Kidney (tissue), 13 donors: ENCODE measurements at regions not wholly inside any gene's neighbourhood (a gene's known extent, or its start where the extent isn't known, plus 50 kb on each side); places are given as distances from the start of the nearest gene placed in this dataset.
A peak's percentile ranks its signal among the peaks of the same experiment; 100 is the strongest.

ENCODE experiments used
- DNase-seq, 5 donors: peaks; one replicate each; pipeline ENCODE4 v3.0.0-alpha.2; 2013 to 2020
- FAIRE-seq: peaks from 2 replicates; lab custom pipeline; 2012; peaks lifted over from hg19 to GRCh38; lab: Jason Lieb, UNC
- H3K27ac ChIP-seq, 2 donors: one replicate each; pipeline ENCODE4 v1.7.0; 2013; ENCODE audit warnings: low read depth in 2 of 2, low read length in 2 of 2, inconsistent platforms in 1 of 2
- H3K27me3 ChIP-seq: one replicate; pipeline ENCODE4 v1.7.1; 2013; ENCODE audit warnings: low read length, inconsistent platforms; ENCODE audit not compliant: control insufficient read depth, insufficient read depth
- H3K36me3 ChIP-seq, 3 donors: one replicate each; pipeline versions ENCODE4 v1.7.0 to v1.7.1; 2013; ENCODE audit warnings: low read length in 3 of 3, control low read depth in 1 of 3, inconsistent platforms in 1 of 3; ENCODE audit not compliant: insufficient read depth in 3 of 3, control insufficient read depth in 2 of 3
- H3K4me1 ChIP-seq, 3 donors: one replicate each; pipeline versions ENCODE4 v1.7.0 to v1.7.1; 2013; ENCODE audit warnings: low read length in 3 of 3, inconsistent platforms in 1 of 3, low read depth in 1 of 3; ENCODE audit not compliant: control insufficient read depth in 2 of 3, insufficient read depth in 2 of 3
- H3K4me3 ChIP-seq, 3 donors: one replicate each; pipeline versions ENCODE4 v1.7.0 to v1.8.1; 2013; ENCODE audit warnings: low read length in 3 of 3, control low read depth in 1 of 3, inconsistent platforms in 1 of 3
- H3K9ac ChIP-seq, 3 donors: one replicate each; pipeline versions ENCODE4 v1.7.0 to v1.7.1; 2013; ENCODE audit warnings: low read length in 3 of 3, control low read depth in 1 of 3, inconsistent platforms in 1 of 3
- H3K9me3 ChIP-seq, 3 donors: one replicate each; pipeline versions ENCODE4 v1.7.0 to v1.7.1; 2013; ENCODE audit warnings: low read length in 3 of 3, control low read depth in 1 of 3, inconsistent platforms in 1 of 3; ENCODE audit not compliant: control insufficient read depth in 2 of 3, insufficient read depth in 1 of 3
- intact Hi-C: fragments of 100-400 bp; cut with DNase I; formaldehyde crosslinking; loops from one replicate; pipeline ENCODE4 v1.11.1; 2022
- TF ChIP-seq, protein P1 (sequence below): IDR thresholded peaks from 3 replicates; pipeline ENCODE4 v1.5.1; 2012; ENCODE audit warnings: mild to moderate bottlenecking, moderate library complexity, borderline replicate concordance; ENCODE audit not compliant: insufficient read depth; ENCODE audit errors: extremely low read depth
- donor health status: control.
- donor health status: control.
- donor health status: control.
- donor health status: control.
- donor health status: control.
- donor health status: DM: yes; HTN: yes; CAD: no.
- donor health status: Normal renal cell carcinoma (clear cell type).

DNA sequence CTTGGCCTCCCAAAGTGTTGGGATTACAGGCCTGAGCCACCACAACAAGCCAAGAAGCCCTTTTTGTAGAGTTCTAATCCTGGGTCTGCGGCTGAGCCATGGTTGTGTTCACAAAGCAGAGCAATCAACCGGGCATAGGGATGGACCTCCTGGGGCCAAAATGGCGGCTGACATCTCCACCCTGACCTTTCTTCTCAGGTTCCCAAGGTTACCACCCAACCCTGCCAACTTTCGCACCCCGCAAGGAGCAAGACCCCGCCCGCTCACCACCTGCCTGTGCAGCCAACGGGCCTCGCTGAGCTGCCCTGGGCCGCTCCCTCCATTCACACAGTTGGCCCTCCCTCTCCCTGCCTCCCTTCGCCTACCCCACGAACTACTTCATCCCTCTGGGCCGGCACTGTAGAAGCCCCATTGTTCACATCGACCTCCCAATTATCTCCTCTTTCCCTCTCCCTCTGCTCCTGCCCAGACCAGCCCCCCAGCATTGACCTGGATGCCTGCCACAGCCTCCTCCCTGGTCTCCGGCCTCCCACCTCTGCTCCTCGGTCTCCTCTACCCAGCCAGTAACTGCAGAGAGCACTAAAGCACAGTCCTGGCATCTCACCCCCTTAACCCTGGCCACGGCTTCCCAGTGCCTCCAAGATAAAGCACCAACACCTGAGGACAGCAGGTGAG, 62.0 kb upstream of the TFRC start:
- FAIRE-seq (no peak), DNase-seq (no peak)
- Histone ChIP-seq H3K9ac (no peak overlapping the region), H3K27me3 (no peaks in the 10 kb centered on the region), H3K36me3 (no peaks in the 10 kb centered on the region), H3K4me3 (no peak overlapping the region), H3K9me3 (no peaks in the 10 kb centered on the region), H3K27ac (peak overlapping the region in 1 of 2 donors; percentile 43), H3K4me1 (peaks cover 0 to 10% (median 0%) of the 10 kb centered on the region in 3 donors)
- intact Hi-C loops: no loop called here
- TF ChIP-seq, protein P1, sequence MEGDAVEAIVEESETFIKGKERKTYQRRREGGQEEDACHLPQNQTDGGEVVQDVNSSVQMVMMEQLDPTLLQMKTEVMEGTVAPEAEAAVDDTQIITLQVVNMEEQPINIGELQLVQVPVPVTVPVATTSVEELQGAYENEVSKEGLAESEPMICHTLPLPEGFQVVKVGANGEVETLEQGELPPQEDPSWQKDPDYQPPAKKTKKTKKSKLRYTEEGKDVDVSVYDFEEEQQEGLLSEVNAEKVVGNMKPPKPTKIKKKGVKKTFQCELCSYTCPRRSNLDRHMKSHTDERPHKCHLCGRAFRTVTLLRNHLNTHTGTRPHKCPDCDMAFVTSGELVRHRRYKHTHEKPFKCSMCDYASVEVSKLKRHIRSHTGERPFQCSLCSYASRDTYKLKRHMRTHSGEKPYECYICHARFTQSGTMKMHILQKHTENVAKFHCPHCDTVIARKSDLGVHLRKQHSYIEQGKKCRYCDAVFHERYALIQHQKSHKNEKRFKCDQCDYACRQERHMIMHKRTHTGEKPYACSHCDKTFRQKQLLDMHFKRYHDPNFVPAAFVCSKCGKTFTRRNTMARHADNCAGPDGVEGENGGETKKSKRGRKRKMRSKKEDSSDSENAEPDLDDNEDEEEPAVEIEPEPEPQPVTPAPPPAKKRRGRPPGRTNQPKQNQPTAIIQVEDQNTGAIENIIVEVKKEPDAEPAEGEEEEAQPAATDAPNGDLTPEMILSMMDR: no peak

DNA sequence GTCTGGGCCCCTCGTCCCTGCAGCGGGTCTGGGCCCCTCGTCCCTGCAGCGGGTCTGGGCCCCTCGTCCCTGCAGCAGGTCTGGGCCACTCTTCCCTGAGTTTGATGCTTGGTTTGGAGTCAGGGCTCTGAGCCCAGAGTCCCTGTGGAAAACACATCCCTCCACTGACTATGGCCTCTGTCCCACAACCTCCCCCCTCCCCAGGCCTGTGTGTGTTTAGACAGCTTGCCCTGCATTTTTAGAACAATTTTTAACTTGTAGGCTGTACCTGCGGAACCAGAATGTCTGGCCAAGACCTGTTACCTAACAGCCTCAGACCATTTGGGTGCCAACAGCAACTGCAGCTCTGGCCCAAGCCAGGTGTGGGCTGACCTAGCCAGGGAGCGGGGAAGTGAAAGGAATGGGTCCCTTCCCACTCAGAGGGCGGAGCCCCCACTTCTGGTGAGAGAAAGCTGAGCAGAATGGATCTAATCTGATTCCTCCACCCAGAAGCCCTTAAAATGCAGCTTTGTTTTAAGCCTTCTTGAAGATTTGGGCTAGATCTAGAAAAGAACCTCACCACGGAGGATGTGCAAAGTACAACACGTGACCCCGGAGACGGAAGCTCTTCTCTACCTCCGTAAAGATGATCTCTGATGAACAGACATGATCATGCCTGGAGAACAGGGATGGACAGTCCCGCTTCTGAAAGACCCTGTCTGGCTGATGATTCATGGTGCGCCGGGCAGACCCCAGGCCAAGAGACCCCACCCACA, 60.5 kb upstream of the TFRC start:
- Histone ChIP-seq H3K27ac (peak overlapping the region; percentile 78 to 95), H3K9ac (peak overlapping the region in 1 of 3 donors; percentile 4), H3K9me3 (no peaks in the 10 kb centered on the region), H3K36me3 (no peaks in the 10 kb centered on the region), H3K4me1 (peaks cover 0 to 10% (median 0%) of the 10 kb centered on the region in 3 donors), H3K27me3 (no peaks in the 10 kb centered on the region), H3K4me3 (peak overlapping the region in 2 of 3 donors; percentile 10 to 38)
- peak; percentile 38 to 85 (median 50) for DNase-seq
- FAIRE-seq: no peak
- intact Hi-C loops: no loop called here
- TF ChIP-seq, protein P1: no peak

DNA sequence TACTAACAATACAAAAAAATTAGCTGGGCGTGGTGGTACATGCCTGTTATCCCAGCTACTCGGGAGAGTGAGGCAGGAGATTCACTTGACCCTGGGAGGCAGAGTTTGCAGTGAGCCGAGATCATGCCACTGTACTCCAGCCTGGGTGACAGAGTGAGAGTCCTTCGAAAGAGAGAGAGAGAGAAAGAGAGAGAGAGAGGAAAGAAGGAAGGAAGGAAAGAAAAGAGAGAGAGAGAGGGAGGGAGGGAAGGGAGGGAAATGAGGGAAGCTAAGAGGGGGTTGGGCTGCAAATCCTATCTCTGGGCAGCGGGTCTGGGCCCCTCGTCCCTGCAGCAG, 59.9 kb upstream of the TFRC start:
- Histone ChIP-seq H3K27ac (peak overlapping the region; percentile 78 to 95), H3K9ac (no peak overlapping the region), H3K9me3 (no peaks in the 10 kb centered on the region), H3K36me3 (no peaks in the 10 kb centered on the region), H3K27me3 (no peaks in the 10 kb centered on the region), H3K4me1 (peaks cover 0 to 10% (median 0%) of the 10 kb centered on the region in 3 donors), H3K4me3 (no peak overlapping the region)
- DNase-seq (no peak), FAIRE-seq (no peak)
- TF ChIP-seq, protein P1: no peak
- intact Hi-C loops: no loop called here
